GM21825 (cell line): ENCODE measurements at regions not wholly inside any gene's neighbourhood (a gene's known extent, or its start where the extent isn't known, plus 50 kb on each side); places are given as distances from the start of the nearest gene placed in this dataset.
A peak's percentile ranks its signal among the peaks of the same experiment; 100 is the strongest.
"Not testable (repeated sequence)": the region's sequence is repeated elsewhere in the genome, so short reads cannot be mapped to it uniquely, and the experiment has no call there.

ENCODE experiments used
- ATAC-seq: cut with Tn5 transposase; IDR thresholded peaks from one replicate; pipeline ENCODE4 v1.9.1; 2021; ENCODE audit warnings: mild to moderate bottlenecking, moderate library complexity; ENCODE audit not compliant: unreplicated experiment

DNA sequence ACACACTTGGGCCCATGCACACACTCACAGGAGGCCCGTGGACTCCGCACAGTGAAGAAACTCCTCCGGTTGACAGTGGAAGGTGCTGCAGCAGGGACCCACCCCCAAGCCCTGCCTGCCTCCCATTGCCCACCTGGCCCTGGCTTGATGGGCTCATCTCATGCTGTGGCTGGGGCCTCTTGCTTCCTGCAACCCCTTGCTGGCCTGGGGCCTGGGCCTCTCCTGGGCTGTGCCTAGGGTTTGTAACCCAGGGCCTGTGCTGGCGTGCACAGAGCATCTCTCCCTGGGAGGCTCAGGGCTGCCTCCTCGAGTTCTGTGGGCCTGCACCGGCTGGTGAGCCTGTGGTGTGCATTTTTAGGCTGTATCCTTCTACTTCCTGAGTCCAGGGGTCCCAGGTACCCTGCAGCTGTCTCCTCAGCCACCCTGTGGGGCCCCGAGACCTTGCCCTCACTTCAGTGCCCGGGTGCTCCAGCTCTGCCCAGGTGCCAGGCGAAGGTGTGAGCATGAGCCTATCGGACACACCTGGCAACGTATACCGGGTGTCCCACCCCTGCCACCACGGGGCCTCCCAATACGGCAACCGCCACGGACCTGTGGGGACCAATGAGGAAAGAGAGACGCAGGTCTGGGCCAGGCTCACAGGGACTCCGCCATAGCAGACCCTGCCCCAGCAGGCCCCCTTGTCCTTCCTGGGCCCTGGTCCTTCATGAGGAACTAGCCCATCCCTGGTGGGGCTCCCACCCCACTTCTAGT lies 158.3 kb upstream of the POTEB2 start:
- ATAC-seq, result not testable (repeated sequence)

DNA sequence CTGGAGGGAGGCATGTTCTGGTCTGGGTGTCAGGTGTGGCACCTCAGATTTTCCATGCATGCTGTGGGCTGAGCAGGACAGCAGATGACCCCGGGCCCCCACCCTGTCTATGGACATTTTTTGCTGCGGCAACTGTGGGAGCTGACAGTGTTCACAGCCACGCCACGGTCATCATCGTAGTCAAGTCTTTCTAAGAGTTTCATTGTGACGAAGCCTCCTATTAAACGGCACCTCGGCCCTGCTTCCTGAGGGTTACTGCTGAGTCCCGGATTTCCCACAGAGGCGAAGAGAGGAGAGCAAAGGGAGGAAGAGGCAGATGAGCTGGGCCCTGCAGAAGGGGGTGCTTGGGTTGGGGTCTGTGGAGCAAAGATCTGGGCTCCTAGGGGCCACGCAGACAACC lies 152.1 kb upstream of the POTEB2 start:
- ATAC-seq, result not testable (repeated sequence)

GRCh38 chr15:21017326-21017725 lies 151.2 kb upstream of the POTEB2 start:
- not testable (repeated sequence) for ATAC-seq

GRCh38 chr15:21016589-21016988 lies 150.5 kb upstream of the POTEB2 start:
- not testable (repeated sequence) for ATAC-seq

DNA sequence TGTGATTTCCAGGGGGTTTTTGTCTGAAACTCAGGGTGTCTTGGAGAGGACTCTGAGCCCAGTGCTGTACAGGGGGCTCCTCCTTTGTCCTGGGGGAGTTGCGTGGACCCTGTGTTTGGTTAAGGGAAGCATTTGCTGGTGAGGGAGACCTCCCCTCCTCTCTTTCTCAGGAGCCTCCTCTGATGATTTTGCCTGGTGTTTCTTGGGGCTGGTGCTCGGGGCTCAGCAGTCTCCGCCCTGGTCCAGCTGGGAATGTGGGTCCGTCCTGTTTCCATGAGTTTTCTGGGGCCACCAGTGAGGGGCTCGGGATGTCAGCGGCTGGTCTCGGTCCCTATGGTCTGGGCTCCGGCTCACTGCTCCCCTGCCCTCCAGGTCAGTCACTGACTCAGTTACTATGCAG lies 149.1 kb upstream of the POTEB2 start:
- ATAC-seq, result not testable (repeated sequence)

DNA sequence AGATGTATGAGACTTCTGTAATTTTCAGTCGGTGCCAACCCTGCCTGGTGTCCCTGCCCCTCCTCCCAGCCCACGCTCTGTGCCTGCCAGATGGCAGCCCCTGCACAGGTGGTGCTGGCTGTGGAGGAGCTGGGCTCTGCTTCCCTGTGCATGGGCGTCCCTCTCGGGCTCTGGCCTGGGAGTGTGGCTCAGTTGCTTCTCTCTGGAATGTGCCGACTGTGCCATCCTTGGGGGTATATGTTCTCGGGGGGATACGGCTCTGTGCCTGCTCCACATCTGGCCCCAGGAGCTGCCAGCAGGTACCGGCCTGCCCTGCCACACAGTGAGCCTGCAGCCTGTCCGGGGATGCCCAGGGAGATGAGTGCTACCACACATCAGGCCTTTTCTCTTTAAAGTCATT lies 147.2 kb upstream of the POTEB2 start:
- not testable (repeated sequence) for ATAC-seq

DNA sequence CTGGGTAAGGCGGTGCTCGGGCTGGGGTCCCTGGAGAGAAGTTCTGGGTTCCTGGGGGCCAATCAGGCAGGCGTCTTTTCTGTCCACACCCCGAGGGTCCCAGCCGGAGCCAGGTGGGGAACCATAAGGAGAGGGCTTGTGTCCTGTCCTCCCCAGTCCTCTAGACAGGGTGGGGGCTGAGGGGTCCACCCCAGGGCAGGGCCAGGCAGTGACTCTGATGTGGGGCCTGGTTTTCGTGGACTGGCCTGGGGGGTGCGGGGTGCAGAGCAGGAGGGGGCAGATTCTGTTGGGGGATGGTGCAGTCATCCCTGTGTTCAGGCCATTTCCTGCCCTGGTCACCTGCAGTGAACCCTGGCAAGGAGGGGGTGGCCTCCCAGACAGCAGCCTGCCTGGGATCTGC lies 143.5 kb upstream of the POTEB2 start:
- not testable (repeated sequence) for ATAC-seq

DNA sequence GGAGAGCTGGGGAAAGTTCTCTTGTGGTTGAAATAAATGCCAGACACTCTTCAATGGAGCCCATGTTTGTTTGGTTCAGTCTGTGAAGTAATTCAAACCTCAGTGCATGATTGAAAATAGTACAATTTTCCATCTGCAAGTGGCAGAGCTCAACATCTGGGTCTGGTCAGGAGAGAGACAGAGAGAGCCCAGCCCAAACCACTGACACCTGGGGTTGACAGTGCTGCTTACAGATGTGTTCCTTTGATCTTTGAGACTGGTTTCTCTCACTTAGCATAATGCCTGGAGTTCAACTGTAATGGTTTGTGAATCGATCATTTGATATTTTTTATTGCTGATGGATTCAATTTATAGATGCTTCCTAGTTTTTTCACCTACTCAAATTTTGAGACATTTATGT lies 137.3 kb upstream of the POTEB2 start:
- ATAC-seq, result not testable (repeated sequence)

DNA sequence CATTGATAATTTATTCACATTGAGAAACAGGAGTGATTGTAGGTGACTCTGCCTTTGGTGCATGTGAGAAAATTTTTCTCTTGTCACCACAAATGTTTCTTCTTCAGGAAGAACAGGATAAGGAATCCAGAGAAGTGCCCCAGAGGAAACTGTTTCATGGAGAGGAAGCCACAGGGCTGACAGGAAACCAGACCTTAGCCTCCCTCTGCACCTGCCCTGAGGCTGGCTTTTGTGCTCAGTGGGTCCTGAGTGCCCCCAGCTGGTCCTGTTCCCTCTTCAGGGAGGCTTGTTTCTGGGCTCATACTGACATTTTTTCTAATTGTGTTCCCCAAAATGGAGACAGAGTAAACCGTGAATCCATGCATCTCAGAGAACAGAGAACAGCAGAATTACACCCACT lies 135.8 kb upstream of the POTEB2 start:
- ATAC-seq, result not testable (repeated sequence)

GRCh38 chr15:20991691-20992090 lies 125.6 kb upstream of the POTEB2 start:
- not testable (repeated sequence) for ATAC-seq

DNA sequence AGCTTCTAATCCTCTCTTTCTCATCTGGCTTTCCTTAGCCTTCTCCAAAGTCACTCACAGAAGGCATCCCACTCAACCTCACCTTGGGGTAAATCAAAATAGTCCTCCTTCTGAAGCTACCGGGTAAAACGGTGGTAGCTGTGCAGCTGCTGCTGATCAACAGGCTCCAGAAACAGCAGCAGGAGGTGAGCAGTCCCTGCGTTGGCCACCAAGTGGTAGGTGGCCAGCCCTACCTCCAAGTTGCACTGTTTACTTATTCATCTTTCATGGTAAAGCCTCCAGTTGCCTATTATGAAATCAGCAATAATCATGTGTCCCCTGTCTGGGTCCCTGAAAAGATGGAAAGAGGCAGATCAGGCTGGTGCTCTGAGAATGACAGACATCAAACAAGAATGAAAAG lies 125.1 kb upstream of the POTEB2 start:
- not testable (repeated sequence) for ATAC-seq

GRCh38 chr15:20986775-20987174 lies 120.7 kb upstream of the POTEB2 start:
- ATAC-seq, result not testable (repeated sequence)

- ATAC-seq, result peak; percentile 99
These were observed 111.9 kb upstream of the POTEB2 start for GRCh38 chr15:20978057-20978456.

DNA sequence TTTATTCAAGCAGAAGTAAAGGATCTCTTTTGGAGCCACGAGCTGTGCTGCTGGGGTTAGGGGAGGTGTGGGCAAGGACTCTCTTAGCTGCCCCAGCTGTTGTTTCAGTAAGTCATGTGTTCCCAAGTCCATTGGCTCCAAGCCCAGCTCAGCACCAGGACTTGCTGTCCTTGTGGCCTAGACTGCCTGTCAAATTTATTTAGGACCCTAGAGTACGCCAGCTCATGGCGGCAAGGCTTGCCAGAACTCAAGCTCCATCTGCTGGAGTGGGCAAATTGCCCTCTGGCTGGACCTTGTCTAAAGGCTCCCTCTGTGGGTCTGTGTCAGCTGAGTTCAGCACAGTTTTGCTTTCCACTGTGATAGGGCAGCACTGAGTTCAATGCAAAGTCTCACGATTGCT lies 106.6 kb upstream of the POTEB2 start:
- ATAC-seq, result not testable (repeated sequence)

DNA sequence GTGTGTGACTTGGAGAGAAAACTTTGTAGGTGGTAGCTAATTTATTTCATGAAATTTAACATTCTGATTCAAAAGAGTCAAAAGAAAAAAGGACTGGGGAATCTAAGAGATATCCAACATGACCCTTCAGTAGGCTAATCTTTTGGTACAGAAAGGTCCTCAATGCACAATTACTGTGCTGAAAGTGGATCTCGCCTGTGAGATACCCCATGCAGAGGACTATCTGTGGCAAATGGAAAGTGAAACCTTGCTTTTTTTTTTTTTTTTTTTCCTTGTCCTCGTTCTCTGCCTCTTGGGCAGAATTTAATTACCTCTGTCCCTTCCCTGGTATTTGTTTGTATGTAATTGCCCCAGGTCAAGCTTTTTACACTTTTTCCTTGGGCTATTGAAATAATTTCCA lies 93.2 kb upstream of the POTEB2 start:
- ATAC-seq, result not testable (repeated sequence)

GRCh38 chr15:20929322-20929721 lies 63.2 kb upstream of the POTEB2 start:
- ATAC-seq, result not testable (repeated sequence)
